ENCODE measurements at regions not wholly inside any gene's neighbourhood (a gene's known extent, or its start where the extent isn't known, plus 50 kb on each side); places are given as distances from the start of the nearest gene placed in this dataset.

DNA sequence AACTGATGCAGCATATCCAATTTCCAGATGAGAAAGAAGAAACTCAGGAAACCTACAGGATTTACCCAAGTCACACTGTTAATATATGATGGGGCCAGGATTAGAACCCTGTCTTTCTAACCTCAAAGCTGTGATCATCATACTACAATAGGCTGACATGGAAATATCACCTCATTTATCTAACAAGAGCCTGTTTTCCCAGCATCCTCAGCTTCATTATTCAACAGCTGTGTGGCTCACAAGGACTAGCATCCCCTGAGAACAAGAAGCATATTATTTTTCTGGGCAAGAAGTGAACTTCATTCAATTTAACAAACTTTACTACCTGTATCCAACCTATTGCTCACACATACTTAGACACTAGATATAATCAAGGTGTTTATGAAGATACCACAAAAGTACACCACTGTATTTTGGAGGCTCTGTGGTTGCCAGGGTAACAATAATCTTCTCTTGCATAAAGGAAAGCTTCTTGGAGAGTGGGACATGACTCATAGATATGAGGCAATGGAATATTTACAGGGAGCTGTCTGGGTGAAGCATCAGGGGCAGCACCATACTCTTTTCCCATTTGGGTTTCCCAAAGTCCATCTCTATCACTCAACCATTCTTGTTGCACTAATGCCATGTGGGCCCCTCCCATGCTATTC, 218.2 kb downstream of the RAD51AP2 start:
- TF ChIP-seq POLR2A (IDR thresholded peaks at IDR 0.05; ENCODE audit: low read depth, low read length), result no peak
- no peak for TF ChIP-seq POLR2AphosphoS5 (IDR thresholded peaks at IDR 0.05; ENCODE audit: low read depth, low read length)
- no peak for TF ChIP-seq TAF1 (IDR thresholded peaks at IDR 0.05; ENCODE audit: low read depth, low read length)
- TF ChIP-seq SPI1 (IDR thresholded peaks at IDR 0.05; ENCODE audit: low read depth, low read length), result no peak
- TF ChIP-seq PAX5 (IDR thresholded peaks at IDR 0.05; ENCODE audit: insufficient read depth, low read length, severe bottlenecking), result no peak
